Fibroblast of skin of right quadriceps (primary cell): ENCODE measurements at regions not wholly inside any gene's neighbourhood (a gene's known extent, or its start where the extent isn't known, plus 50 kb on each side); places are given as distances from the start of the nearest gene placed in this dataset.

Experiments used
- DNase-seq: peaks from one replicate; pipeline ENCODE4 v3.0.0-alpha.2; 2013

- no peak for DNase-seq
Measured at GRCh38 chr9:29657821-29658220, 2084.5 kb upstream of the C9orf72 start.

- DNase-seq, result no peak
Measured at GRCh38 chr9:29659014-29659413, 2085.7 kb upstream of the C9orf72 start.

- no peak for DNase-seq
Measured at GRCh38 chr9:29659736-29660135, 2086.5 kb upstream of the C9orf72 start.

- peak; percentile 63 for DNase-seq
Measured at GRCh38 chr9:29668732-29669131, 2095.5 kb upstream of the C9orf72 start.

DNA sequence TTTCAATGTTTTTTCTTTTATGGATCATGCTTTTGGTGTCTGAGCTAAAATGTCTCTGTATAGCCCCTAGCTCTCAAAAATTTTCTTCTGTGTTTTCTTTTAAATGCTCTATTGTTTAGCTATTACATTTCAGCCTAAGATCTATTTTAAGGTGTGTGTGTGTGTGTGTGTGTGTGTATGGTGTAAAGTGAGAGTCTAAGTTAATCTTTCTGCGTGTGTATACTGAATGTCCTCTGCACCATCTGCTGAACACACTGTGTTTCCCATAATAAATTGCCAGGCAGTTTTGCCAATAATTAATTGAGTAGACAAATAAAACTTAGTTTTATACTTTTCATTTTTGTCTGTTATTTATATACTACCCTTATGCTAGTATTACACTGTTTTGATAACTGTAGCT lies 2096.3 kb upstream of the C9orf72 start:
- DNase-seq, result no peak

GRCh38 chr9:29685531-29685930 lies 2112.2 kb upstream of the C9orf72 start:
- no peak for DNase-seq

DNA sequence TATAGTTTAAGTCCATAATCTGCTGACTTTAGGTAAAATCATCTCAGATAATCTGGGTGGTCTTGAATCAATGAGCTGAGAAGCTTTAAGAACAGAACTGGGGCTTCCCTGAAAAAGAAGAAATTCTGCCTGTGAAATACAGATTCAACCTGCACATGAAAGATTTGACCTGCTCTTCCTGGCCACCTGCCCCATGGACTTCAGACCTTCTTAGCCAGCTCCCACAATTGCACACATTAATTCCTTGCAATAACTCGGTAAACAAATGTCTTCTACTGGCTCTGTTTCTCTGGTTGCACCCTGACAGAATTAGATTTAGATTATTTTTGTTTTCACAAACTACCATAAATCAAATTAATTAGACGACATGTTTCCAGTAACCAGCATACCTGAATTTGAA lies 2117.9 kb upstream of the C9orf72 start:
- DNase-seq, result no peak

- DNase-seq, result peak; percentile 21
Measured at GRCh38 chr9:29691758-29692407, 2118.6 kb upstream of the C9orf72 start.

- peak; percentile 70 for DNase-seq
Measured at GRCh38 chr9:29697011-29697410, 2123.7 kb upstream of the C9orf72 start.

- DNase-seq, result peak; percentile 58
Measured at GRCh38 chr9:29701559-29701958, 2128.3 kb upstream of the C9orf72 start.

DNA sequence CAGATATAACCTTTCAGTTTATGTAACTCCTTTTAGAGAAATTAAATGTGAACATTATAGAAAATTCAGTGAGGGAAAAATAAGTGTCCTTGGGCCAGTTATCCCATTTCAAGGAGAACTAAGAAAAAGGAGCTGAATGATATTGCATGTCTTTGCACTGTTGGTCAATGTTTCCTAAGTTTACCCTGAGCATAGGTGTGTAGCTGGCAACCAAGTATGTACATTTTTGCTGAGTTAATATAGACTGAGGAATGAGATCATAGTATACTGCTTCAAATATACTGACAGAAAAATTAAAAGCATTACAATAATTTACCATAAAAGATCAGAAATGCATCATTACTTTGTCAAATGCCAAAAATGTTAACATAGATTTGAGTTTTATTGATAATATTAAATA lies 2128.7 kb upstream of the C9orf72 start:
- no peak for DNase-seq

DNA sequence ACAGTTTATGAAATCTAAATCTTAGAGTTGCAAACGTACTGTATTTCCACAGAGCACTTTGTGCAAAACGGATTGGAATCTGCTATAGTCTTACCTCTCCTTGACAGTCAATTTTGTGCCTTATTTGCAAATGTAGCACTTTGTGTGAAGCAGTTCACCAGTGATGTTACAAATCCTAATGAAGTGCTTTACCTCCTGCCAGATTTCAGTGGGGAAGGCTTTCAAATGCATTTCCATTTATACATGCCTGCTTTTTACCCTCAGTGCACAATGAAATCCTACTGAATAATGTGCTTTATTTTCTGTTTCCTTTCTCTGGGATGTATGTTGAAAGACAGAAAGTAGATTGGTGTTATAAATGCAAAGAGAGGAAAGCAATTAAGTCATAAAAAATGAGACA lies 2141.6 kb upstream of the C9orf72 start:
- no peak for DNase-seq

- peak; percentile 34 for DNase-seq
Measured at GRCh38 chr9:29717631-29718030, 2144.3 kb upstream of the C9orf72 start.

GRCh38 chr9:29730163-29730562 lies 2156.9 kb upstream of the C9orf72 start:
- no peak for DNase-seq

DNA sequence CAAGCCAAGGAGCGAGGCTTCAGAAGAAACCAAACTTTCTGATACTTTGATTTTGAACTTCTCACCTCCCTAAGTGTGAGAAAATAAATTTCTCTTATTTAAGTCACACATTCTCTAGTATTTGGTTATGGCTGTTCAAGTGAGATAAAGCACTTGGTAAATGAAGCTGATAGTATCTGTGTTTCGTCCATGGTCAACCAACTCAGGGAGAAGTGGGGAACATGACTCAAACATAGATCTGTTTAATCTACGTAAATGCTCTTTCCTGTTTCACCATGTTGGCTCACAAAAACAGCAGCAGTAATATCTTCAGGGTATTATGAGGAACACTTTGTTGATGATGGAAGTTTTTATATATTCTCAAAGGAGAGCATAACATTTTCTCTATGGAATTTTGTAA lies 2167.2 kb upstream of the C9orf72 start:
- DNase-seq, result no peak

GRCh38 chr9:29741169-29741568 lies 2167.9 kb upstream of the C9orf72 start:
- no peak for DNase-seq

DNA sequence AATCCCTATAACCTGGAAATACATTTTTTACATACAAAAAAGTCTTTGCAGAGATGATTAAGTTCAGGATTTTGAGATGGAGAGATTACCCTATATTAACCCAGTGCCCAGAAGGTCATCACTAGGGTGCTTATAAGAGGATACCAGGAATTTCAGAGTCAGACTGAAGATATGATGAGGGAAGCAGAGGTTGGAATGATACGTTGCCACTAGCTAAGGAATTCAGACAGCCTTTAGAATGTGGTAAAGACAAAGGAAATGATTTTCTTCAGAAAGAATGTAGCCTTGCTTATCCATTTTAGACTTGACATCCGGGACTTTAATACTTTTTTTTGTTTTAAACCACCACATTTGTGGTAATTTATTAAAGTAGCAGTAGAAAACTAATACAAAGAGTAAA lies 2176.8 kb upstream of the C9orf72 start:
- peak; percentile 87 for DNase-seq

GRCh38 chr9:29751226-29751625 lies 2177.9 kb upstream of the C9orf72 start:
- peak; percentile 57 for DNase-seq

DNA sequence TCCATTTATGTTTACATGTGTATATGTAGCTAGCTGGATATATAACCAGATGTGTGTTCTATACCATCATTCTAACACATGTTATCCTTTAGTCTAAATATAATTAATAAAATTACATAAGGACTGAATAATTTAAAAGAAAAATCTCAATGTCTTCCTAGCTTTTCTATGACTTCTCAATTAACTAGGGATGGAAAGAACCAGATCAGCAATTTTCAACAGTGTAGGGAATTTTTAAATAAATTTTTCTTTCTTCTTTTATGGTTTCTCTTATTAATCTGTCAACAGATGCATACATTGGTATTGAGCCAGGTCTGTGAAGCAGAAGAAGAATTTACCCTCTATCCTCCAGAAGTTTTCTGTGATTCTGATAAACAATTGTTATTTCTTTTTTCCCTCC lies 2180.4 kb upstream of the C9orf72 start:
- DNase-seq, result no peak

GRCh38 chr9:29769019-29769418 lies 2195.7 kb upstream of the C9orf72 start:
- no peak for DNase-seq

- no peak for DNase-seq
Measured at GRCh38 chr9:29773676-29774075, 2200.4 kb upstream of the C9orf72 start.

DNA sequence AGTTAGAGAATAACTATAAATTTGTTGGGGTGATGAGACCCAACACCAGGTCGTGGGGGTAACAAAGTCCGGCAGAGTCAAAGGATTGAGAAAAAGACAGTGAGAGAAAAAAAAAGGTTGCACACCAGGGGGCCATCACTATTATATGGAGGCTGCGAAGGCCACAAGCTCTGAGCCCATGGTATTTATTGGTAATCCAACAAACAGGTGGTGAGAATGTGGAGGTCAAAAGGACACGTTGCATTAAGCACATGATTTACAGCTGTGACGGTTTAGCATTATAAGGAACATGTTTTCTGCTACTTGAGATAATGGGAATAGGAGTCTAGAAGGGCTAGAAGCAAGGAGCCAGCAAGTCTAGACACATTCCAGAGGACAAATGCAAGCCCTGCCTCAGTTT lies 2202.2 kb upstream of the C9orf72 start:
- no peak for DNase-seq

- DNase-seq, result no peak
Measured at GRCh38 chr9:29778281-29778849, 2205.1 kb upstream of the C9orf72 start.

DNA sequence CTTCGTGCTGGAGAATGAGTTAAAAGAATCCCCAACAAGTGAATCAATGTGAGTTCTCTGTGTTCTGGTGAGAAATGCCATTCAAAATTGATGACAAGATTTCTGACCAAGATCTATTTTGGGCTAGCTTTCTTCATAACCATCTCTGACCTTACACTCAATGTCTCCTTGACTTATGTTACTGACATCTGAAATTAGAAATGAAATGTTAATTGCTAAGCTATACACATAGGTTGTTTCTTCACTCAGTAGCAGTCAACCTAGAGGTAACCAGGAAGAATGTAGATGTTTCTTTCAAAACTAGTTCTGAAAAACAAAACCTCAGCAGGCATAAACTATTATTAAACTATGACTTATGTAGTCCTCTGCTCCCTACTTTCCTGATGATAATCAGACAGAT lies 2220.7 kb upstream of the C9orf72 start:
- no peak for DNase-seq

DNA sequence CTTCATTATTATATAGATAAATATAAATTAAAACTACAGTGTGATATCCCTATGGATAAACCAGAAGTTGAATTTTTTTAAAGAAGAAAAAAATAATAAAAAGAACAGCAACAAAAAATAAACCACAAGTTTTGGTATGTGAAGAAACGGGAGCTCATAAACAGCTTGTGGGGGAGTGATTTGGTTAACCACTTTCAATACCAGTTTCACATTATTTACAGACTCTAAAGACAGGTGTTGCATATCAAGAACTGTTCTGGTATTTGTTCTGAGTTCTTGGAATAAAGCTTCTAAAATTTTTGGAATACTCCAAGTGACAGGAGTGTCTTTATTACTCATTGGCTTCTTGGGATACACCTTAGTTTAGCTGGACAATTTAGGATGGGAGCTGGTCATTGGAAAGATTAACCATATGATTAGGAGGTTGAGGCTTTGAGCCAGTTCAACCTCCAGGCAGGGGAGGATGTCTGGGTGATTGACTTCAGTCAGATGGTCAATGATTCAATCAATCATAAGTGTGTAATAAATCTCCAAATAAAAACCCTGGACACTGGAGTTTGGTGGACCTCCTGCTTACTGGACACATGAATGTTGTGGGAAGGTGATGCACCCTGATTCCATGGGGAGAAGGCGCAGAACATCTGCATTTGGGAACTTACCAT lies 2223.1 kb upstream of the C9orf72 start:
- DNase-seq, result no peak
